Retinal pigment epithelial cell (primary cell): ENCODE measurements at regions not wholly inside any gene's neighbourhood (a gene's known extent, or its start where the extent isn't known, plus 50 kb on each side); places are given as distances from the start of the nearest gene placed in this dataset.

Experiments
- DNase-seq: peaks from one replicate; pipeline ENCODE4 v3.0.0-alpha.2; 2010; ENCODE audit warnings: low read depth
- H3K4me3 ChIP-seq: 2 replicates; pipeline ENCODE4 v1.5.1; 2011; ENCODE audit warnings: mild to moderate bottlenecking, low read length, control low read depth, moderate library complexity
- CTCF ChIP-seq: conservative IDR thresholded peaks from 2 replicates; pipeline ENCODE4 v1.5.1; 2011; ENCODE audit warnings: low read depth, low read length, control low read depth, inconsistent platforms

- H3K4me3 ChIP-seq: no peak overlapping the region
- no peak for TF ChIP-seq CTCF
Measured at GRCh38 chr16:13437413-13437795, 482.6 kb upstream of the ERCC4 start.

GRCh38 chr16:13438064-13438463 lies 481.9 kb upstream of the ERCC4 start:
- TF ChIP-seq CTCF: no peak
- no peak for DNase-seq

More at GRCh38 chr16:13437413-13437795, 482.6 kb upstream of the ERCC4 start:
- no peak for DNase-seq

GRCh38 chr16:13439766-13440165 lies 480.2 kb upstream of the ERCC4 start:
- no peak for TF ChIP-seq CTCF
- no peak for DNase-seq
- no peak overlapping the region for H3K4me3 ChIP-seq

More at GRCh38 chr16:13438064-13438463, 481.9 kb upstream of the ERCC4 start:
- no peak overlapping the region for H3K4me3 ChIP-seq

GRCh38 chr16:13441675-13442074 lies 478.3 kb upstream of the ERCC4 start:
- H3K4me3 ChIP-seq: no peak overlapping the region
- no peak for DNase-seq
- no peak for TF ChIP-seq CTCF

- no peak for DNase-seq
- TF ChIP-seq CTCF: no peak
- H3K4me3 ChIP-seq: no peak overlapping the region
Measured at GRCh38 chr16:13448346-13448745, 471.6 kb upstream of the ERCC4 start.

- DNase-seq: peak; percentile 42
- TF ChIP-seq CTCF: no peak
- H3K4me3 ChIP-seq: no peak overlapping the region
Measured at GRCh38 chr16:13453325-13453724, 466.6 kb upstream of the ERCC4 start.

GRCh38 chr16:13453938-13454553 lies 465.9 kb upstream of the ERCC4 start:
- H3K4me3 ChIP-seq: no peak overlapping the region
- DNase-seq: no peak
- TF ChIP-seq CTCF: peak; percentile 68
